NT2/D1 (cell line): ENCODE measurements at regions not wholly inside any gene's neighbourhood (a gene's known extent, or its start where the extent isn't known, plus 50 kb on each side); places are given as distances from the start of the nearest gene placed in this dataset.

Source experiments
- SUZ12 ChIP-seq: IDR thresholded peaks from 2 replicates; pipeline ENCODE4 v1.6.1; 2011; ENCODE audit not compliant: insufficient read length, insufficient read depth; ENCODE audit errors: extremely low read depth
- YY1 ChIP-seq: IDR thresholded peaks from 2 replicates; pipeline ENCODE4 v1.6.1; 2011; ENCODE audit not compliant: insufficient read length, insufficient read depth
- ZNF274 ChIP-seq: IDR thresholded peaks from 2 replicates; pipeline ENCODE4 v1.6.1; 2011; ENCODE audit warnings: mild to moderate bottlenecking, low read depth, low read length

- TF ChIP-seq SUZ12 (no peak), YY1 (no peak), ZNF274 (no peak)
Observed at GRCh38 chr3:8070011-8070410, 431.6 kb upstream of the LMCD1 start.
